ENCODE measurements at regions not wholly inside any gene's neighbourhood (a gene's known extent, or its start where the extent isn't known, plus 50 kb on each side); places are given as distances from the start of the nearest gene placed in this dataset.

- Histone ChIP-seq H3K4me1 (peaks cover 0 to 31% (median 5%) of the 10 kb centered on the region in 9 donors), H3K27ac (no peak overlapping the region), H3K27me3 (no peaks in the 10 kb centered on the region), H3K36me3 (no peaks in the 10 kb centered on the region), H3K9me3 (peaks cover 0 to 7% (median 0%) of the 10 kb centered on the region in 11 donors), H3K4me3 (no peak overlapping the region)
- intact Hi-C loops (cut with DNase I): no loop called here
- TF ChIP-seq, protein P1, sequence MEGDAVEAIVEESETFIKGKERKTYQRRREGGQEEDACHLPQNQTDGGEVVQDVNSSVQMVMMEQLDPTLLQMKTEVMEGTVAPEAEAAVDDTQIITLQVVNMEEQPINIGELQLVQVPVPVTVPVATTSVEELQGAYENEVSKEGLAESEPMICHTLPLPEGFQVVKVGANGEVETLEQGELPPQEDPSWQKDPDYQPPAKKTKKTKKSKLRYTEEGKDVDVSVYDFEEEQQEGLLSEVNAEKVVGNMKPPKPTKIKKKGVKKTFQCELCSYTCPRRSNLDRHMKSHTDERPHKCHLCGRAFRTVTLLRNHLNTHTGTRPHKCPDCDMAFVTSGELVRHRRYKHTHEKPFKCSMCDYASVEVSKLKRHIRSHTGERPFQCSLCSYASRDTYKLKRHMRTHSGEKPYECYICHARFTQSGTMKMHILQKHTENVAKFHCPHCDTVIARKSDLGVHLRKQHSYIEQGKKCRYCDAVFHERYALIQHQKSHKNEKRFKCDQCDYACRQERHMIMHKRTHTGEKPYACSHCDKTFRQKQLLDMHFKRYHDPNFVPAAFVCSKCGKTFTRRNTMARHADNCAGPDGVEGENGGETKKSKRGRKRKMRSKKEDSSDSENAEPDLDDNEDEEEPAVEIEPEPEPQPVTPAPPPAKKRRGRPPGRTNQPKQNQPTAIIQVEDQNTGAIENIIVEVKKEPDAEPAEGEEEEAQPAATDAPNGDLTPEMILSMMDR (IDR thresholded peaks at IDR 0.05): peak in 6 of 9 donors; percentile 9 to 33 (median 15)
- ATAC-seq (peak in 5 of 8 donors; percentile 16 to 77 (median 59)), DNase-seq (no peak)
- WGBS, 2 donors: 91 to 97% methylated on average over 2 of the region's 2 CpGs
Observed at GRCh38 chr11:15913261-15913660, 443.1 kb downstream of the SOX6 start.

Measured in heart right ventricle (tissue), 16 donors.